ENCODE measurements at regions not wholly inside any gene's neighbourhood (a gene's known extent, or its start where the extent isn't known, plus 50 kb on each side); places are given as distances from the start of the nearest gene placed in this dataset.
"Not testable (repeated sequence)": the region's sequence is repeated elsewhere in the genome, so short reads cannot be mapped to it uniquely, and the experiment has no call there.

GRCh38 chr21:6023331-6023730 lies 4498.1 kb upstream of the TPTE start:
- not testable (repeated sequence) for H3K27ac ChIP-seq (ENCODE audit: insufficient read depth, low read length); H3K4me3 ChIP-seq (replicated peaks in 1 of 4; ENCODE audit: control extremely low read depth in 1 of 4, insufficient read depth in 1 of 4, low read depth in 3 of 4, low read length in 4 of 4); H4K20me1 ChIP-seq (ENCODE audit: control insufficient read depth, extremely low read depth, insufficient read depth, low read length); H3K4me1 ChIP-seq (ENCODE audit: control insufficient read depth, extremely low read depth, insufficient read depth, low read length); H3K36me3 ChIP-seq (ENCODE audit: control insufficient read depth, insufficient read depth, low read length); H3K79me2 ChIP-seq (ENCODE audit: control insufficient read depth, insufficient read depth, low read length); H3K4me2 ChIP-seq (ENCODE audit: extremely low read depth, insufficient read depth, low read length); H3K9ac ChIP-seq (ENCODE audit: insufficient read depth, low read length); DNase-seq (ENCODE audit: low read depth in 2 of 2); H3K9me3 ChIP-seq (ENCODE audit: control insufficient read depth, insufficient read depth, low read depth, low read length); H2AFZ ChIP-seq (ENCODE audit: low read length); H3K27me3 ChIP-seq (ENCODE audit: control insufficient read depth, insufficient read depth, low read length)

- not testable (repeated sequence) for H3K4me2 ChIP-seq (ENCODE audit: extremely low read depth, insufficient read depth, low read length); H3K9ac ChIP-seq (ENCODE audit: insufficient read depth, low read length); H3K9me3 ChIP-seq (ENCODE audit: control insufficient read depth, insufficient read depth, low read depth, low read length); DNase-seq (ENCODE audit: low read depth in 2 of 2); H2AFZ ChIP-seq (ENCODE audit: low read length); H3K4me3 ChIP-seq (replicated peaks in 1 of 4; ENCODE audit: control extremely low read depth in 1 of 4, insufficient read depth in 1 of 4, low read depth in 3 of 4, low read length in 4 of 4); H3K27ac ChIP-seq (ENCODE audit: insufficient read depth, low read length); H3K4me1 ChIP-seq (ENCODE audit: control insufficient read depth, extremely low read depth, insufficient read depth, low read length); H3K27me3 ChIP-seq (ENCODE audit: control insufficient read depth, insufficient read depth, low read length); H4K20me1 ChIP-seq (ENCODE audit: control insufficient read depth, extremely low read depth, insufficient read depth, low read length); H3K36me3 ChIP-seq (ENCODE audit: control insufficient read depth, insufficient read depth, low read length); H3K79me2 ChIP-seq (ENCODE audit: control insufficient read depth, insufficient read depth, low read length)
Measured at GRCh38 chr21:6025139-6025538, 4496.2 kb upstream of the TPTE start.

- not testable (repeated sequence) for H3K4me2 ChIP-seq (ENCODE audit: extremely low read depth, insufficient read depth, low read length); H3K4me3 ChIP-seq (replicated peaks in 1 of 4; ENCODE audit: control extremely low read depth in 1 of 4, insufficient read depth in 1 of 4, low read depth in 3 of 4, low read length in 4 of 4); H3K36me3 ChIP-seq (ENCODE audit: control insufficient read depth, insufficient read depth, low read length); DNase-seq (ENCODE audit: low read depth in 2 of 2); H3K27me3 ChIP-seq (ENCODE audit: control insufficient read depth, insufficient read depth, low read length); H3K27ac ChIP-seq (ENCODE audit: insufficient read depth, low read length); H2AFZ ChIP-seq (ENCODE audit: low read length); H3K4me1 ChIP-seq (ENCODE audit: control insufficient read depth, extremely low read depth, insufficient read depth, low read length); H4K20me1 ChIP-seq (ENCODE audit: control insufficient read depth, extremely low read depth, insufficient read depth, low read length); H3K9me3 ChIP-seq (ENCODE audit: control insufficient read depth, insufficient read depth, low read depth, low read length); H3K79me2 ChIP-seq (ENCODE audit: control insufficient read depth, insufficient read depth, low read length); H3K9ac ChIP-seq (ENCODE audit: insufficient read depth, low read length)
Measured at GRCh38 chr21:6027497-6027896, 4493.9 kb upstream of the TPTE start.

- H3K27ac ChIP-seq (ENCODE audit: insufficient read depth, low read length); H3K9ac ChIP-seq (ENCODE audit: insufficient read depth, low read length); DNase-seq (ENCODE audit: low read depth in 2 of 2); H3K27me3 ChIP-seq (ENCODE audit: control insufficient read depth, insufficient read depth, low read length); H3K9me3 ChIP-seq (ENCODE audit: control insufficient read depth, insufficient read depth, low read depth, low read length); H4K20me1 ChIP-seq (ENCODE audit: control insufficient read depth, extremely low read depth, insufficient read depth, low read length); H3K4me1 ChIP-seq (ENCODE audit: control insufficient read depth, extremely low read depth, insufficient read depth, low read length); H3K79me2 ChIP-seq (ENCODE audit: control insufficient read depth, insufficient read depth, low read length); H2AFZ ChIP-seq (ENCODE audit: low read length); H3K4me2 ChIP-seq (ENCODE audit: extremely low read depth, insufficient read depth, low read length); H3K36me3 ChIP-seq (ENCODE audit: control insufficient read depth, insufficient read depth, low read length); H3K4me3 ChIP-seq (replicated peaks in 1 of 4; ENCODE audit: control extremely low read depth in 1 of 4, insufficient read depth in 1 of 4, low read depth in 3 of 4, low read length in 4 of 4): not testable (repeated sequence)
Measured at GRCh38 chr21:6034124-6034678, 4487.2 kb upstream of the TPTE start.

- not testable (repeated sequence) for H3K36me3 ChIP-seq (ENCODE audit: control insufficient read depth, insufficient read depth, low read length); H3K9ac ChIP-seq (ENCODE audit: insufficient read depth, low read length); H4K20me1 ChIP-seq (ENCODE audit: control insufficient read depth, extremely low read depth, insufficient read depth, low read length); H3K27me3 ChIP-seq (ENCODE audit: control insufficient read depth, insufficient read depth, low read length); H3K4me3 ChIP-seq (replicated peaks in 1 of 4; ENCODE audit: control extremely low read depth in 1 of 4, insufficient read depth in 1 of 4, low read depth in 3 of 4, low read length in 4 of 4); H3K79me2 ChIP-seq (ENCODE audit: control insufficient read depth, insufficient read depth, low read length); H3K4me1 ChIP-seq (ENCODE audit: control insufficient read depth, extremely low read depth, insufficient read depth, low read length); H3K27ac ChIP-seq (ENCODE audit: insufficient read depth, low read length); H3K4me2 ChIP-seq (ENCODE audit: extremely low read depth, insufficient read depth, low read length); DNase-seq (ENCODE audit: low read depth in 2 of 2); H3K9me3 ChIP-seq (ENCODE audit: control insufficient read depth, insufficient read depth, low read depth, low read length); H2AFZ ChIP-seq (ENCODE audit: low read length)
Measured at GRCh38 chr21:6034820-6035473, 4486.4 kb upstream of the TPTE start.

- not testable (repeated sequence) for H3K4me3 ChIP-seq (replicated peaks in 1 of 4; ENCODE audit: control extremely low read depth in 1 of 4, insufficient read depth in 1 of 4, low read depth in 3 of 4, low read length in 4 of 4); H3K27ac ChIP-seq (ENCODE audit: insufficient read depth, low read length); H3K4me2 ChIP-seq (ENCODE audit: extremely low read depth, insufficient read depth, low read length); H3K4me1 ChIP-seq (ENCODE audit: control insufficient read depth, extremely low read depth, insufficient read depth, low read length); H3K9me3 ChIP-seq (ENCODE audit: control insufficient read depth, insufficient read depth, low read depth, low read length); H3K9ac ChIP-seq (ENCODE audit: insufficient read depth, low read length); H3K79me2 ChIP-seq (ENCODE audit: control insufficient read depth, insufficient read depth, low read length); H4K20me1 ChIP-seq (ENCODE audit: control insufficient read depth, extremely low read depth, insufficient read depth, low read length); H2AFZ ChIP-seq (ENCODE audit: low read length); H3K27me3 ChIP-seq (ENCODE audit: control insufficient read depth, insufficient read depth, low read length); DNase-seq (ENCODE audit: low read depth in 2 of 2); H3K36me3 ChIP-seq (ENCODE audit: control insufficient read depth, insufficient read depth, low read length)
Measured at GRCh38 chr21:6035474-6036155, 4485.8 kb upstream of the TPTE start.

- H3K9me3 ChIP-seq (ENCODE audit: control insufficient read depth, insufficient read depth, low read depth, low read length); DNase-seq (ENCODE audit: low read depth in 2 of 2); H4K20me1 ChIP-seq (ENCODE audit: control insufficient read depth, extremely low read depth, insufficient read depth, low read length); H3K36me3 ChIP-seq (ENCODE audit: control insufficient read depth, insufficient read depth, low read length); H3K79me2 ChIP-seq (ENCODE audit: control insufficient read depth, insufficient read depth, low read length); H3K27ac ChIP-seq (ENCODE audit: insufficient read depth, low read length); H2AFZ ChIP-seq (ENCODE audit: low read length); H3K4me2 ChIP-seq (ENCODE audit: extremely low read depth, insufficient read depth, low read length); H3K27me3 ChIP-seq (ENCODE audit: control insufficient read depth, insufficient read depth, low read length); H3K4me3 ChIP-seq (replicated peaks in 1 of 4; ENCODE audit: control extremely low read depth in 1 of 4, insufficient read depth in 1 of 4, low read depth in 3 of 4, low read length in 4 of 4); H3K4me1 ChIP-seq (ENCODE audit: control insufficient read depth, extremely low read depth, insufficient read depth, low read length); H3K9ac ChIP-seq (ENCODE audit: insufficient read depth, low read length): not testable (repeated sequence)
Measured at GRCh38 chr21:6039224-6039623, 4482.2 kb upstream of the TPTE start.
